Cardiac fibroblast (primary cell): ENCODE measurements at regions not wholly inside any gene's neighbourhood (a gene's known extent, or its start where the extent isn't known, plus 50 kb on each side); places are given as distances from the start of the nearest gene placed in this dataset.

Source experiments
- DNase-seq, 2 donors: peaks; one replicate each; pipeline versions ENCODE4 v3.0.0 to v3.0.0-alpha.2; 2010; ENCODE audit warnings: low read depth in 2 of 2
- H3K4me3 ChIP-seq, 2 donors: replicated peaks in 1 of 2; 1 replicate in 1 of 2; 2 replicates in 1 of 2; pipeline ENCODE4 v1.5.1; 2011; ENCODE audit warnings: low read depth in 2 of 2, low read length in 2 of 2, mild to moderate bottlenecking in 2 of 2, moderate library complexity in 1 of 2
- CTCF ChIP-seq: IDR thresholded peaks from one replicate; pipeline ENCODE4 v1.5.1; 2011; ENCODE audit warnings: low read depth, mild to moderate bottlenecking, low read length, inconsistent platforms

GRCh38 chr16:35873472-35873871 lies 2414.1 kb downstream of the TP53TG3F start:
- no peak overlapping the region for H3K4me3 ChIP-seq
- TF ChIP-seq CTCF, result no peak
- DNase-seq, result no peak

GRCh38 chr16:35881654-35882053 lies 2422.2 kb downstream of the TP53TG3F start:
- TF ChIP-seq CTCF, result no peak
- H3K4me3 ChIP-seq, result no peak overlapping the region
- no peak for DNase-seq

GRCh38 chr16:35906440-35906839 lies 2447.0 kb downstream of the TP53TG3F start:
- no peak overlapping the region for H3K4me3 ChIP-seq
- TF ChIP-seq CTCF, result no peak
- no peak for DNase-seq

GRCh38 chr16:35908152-35908551 lies 2448.7 kb downstream of the TP53TG3F start:
- H3K4me3 ChIP-seq, result no peak overlapping the region
- no peak for DNase-seq
- no peak for TF ChIP-seq CTCF

GRCh38 chr16:35908942-35909341 lies 2449.5 kb downstream of the TP53TG3F start:
- no peak for TF ChIP-seq CTCF
- no peak overlapping the region for H3K4me3 ChIP-seq
- DNase-seq, result no peak

GRCh38 chr16:35909351-35909954 lies 2450.0 kb downstream of the TP53TG3F start:
- no peak for DNase-seq
- H3K4me3 ChIP-seq, result no peak overlapping the region
- TF ChIP-seq CTCF, result no peak

- no peak for DNase-seq
- TF ChIP-seq CTCF, result no peak
- no peak overlapping the region for H3K4me3 ChIP-seq
Measured at GRCh38 chr16:35910409-35910808, 2451.0 kb downstream of the TP53TG3F start.
